ENCODE measurements at regions not wholly inside any gene's neighbourhood (a gene's known extent, or its start where the extent isn't known, plus 50 kb on each side); places are given as distances from the start of the nearest gene placed in this dataset.

GRCh38 chr6:167668019-167668753, 158.5 kb upstream of the AFDN start (continued):
- peak; percentile 81 for TF ChIP-seq UBTF (CRISPR knock-in tag; IDR thresholded peaks at IDR 0.05)
- TF ChIP-seq ZNF761 (CRISPR knock-in tag; conservative IDR thresholded peaks at IDR 0.05), result peak; percentile 97
- no peak for TF ChIP-seq SP2 (CRISPR knock-in tag; IDR thresholded peaks at IDR 0.05)
- TF ChIP-seq ZNF33B (CRISPR knock-in tag; IDR thresholded peaks at IDR 0.05), result peak; percentile 68; the same call in 1 of the 2 replicates
- peak; percentile 90 for TF ChIP-seq ZBTB38 (CRISPR knock-in tag; IDR thresholded peaks at IDR 0.05)
- TF ChIP-seq ZBTB43 (CRISPR knock-in tag; conservative IDR thresholded peaks at IDR 0.05), result peak; percentile 91
- no peak for TF ChIP-seq IRF1 (CRISPR knock-in tag; IDR thresholded peaks at IDR 0.05; ENCODE audit: low read depth)
- no peak for TF ChIP-seq NBN (conservative IDR thresholded peaks at IDR 0.05)
- peak; percentile 45 for TF ChIP-seq MAFF (IDR thresholded peaks at IDR 0.05; ENCODE audit: low read depth, low read length)
- TF ChIP-seq TOE1 (CRISPR knock-in tag; IDR thresholded peaks at IDR 0.05), result no peak
- peak; percentile 95 for TF ChIP-seq ZKSCAN8 (CRISPR knock-in tag; IDR thresholded peaks at IDR 0.05; ENCODE audit: borderline replicate concordance)
- TF ChIP-seq GABPA (IDR thresholded peaks at IDR 0.05; ENCODE audit: low read depth, low read length), result no peak
- TF ChIP-seq GABPA (CRISPR knock-in tag; IDR thresholded peaks at IDR 0.05; ENCODE audit: low read depth), result no peak
- no peak; the same call in 1 of the 2 replicates for TF ChIP-seq TP53 (CRISPR knock-in tag; conservative IDR thresholded peaks at IDR 0.05)
- TF ChIP-seq PRMT3 (CRISPR knock-in tag; IDR thresholded peaks at IDR 0.05; ENCODE audit: borderline replicate concordance, low read depth), result peak; percentile 87; the same call in 1 of the 2 replicates
- TF ChIP-seq ZBED4 (CRISPR knock-in tag; IDR thresholded peaks at IDR 0.05; ENCODE audit: borderline replicate concordance), result peak; percentile 74; the same call in 1 of the 2 replicates
- TF ChIP-seq ZNF557 (CRISPR knock-in tag; IDR thresholded peaks at IDR 0.05), result 0 out of 2 replicates have a peak, but pooled peaks have one; percentile 27
- TF ChIP-seq HBP1 (CRISPR knock-in tag; IDR thresholded peaks at IDR 0.05; ENCODE audit: low read depth), result peak; percentile 99
- no peak; the same call in 1 of the 2 replicates for TF ChIP-seq ZNF460 (CRISPR knock-in tag; IDR thresholded peaks at IDR 0.05; ENCODE audit: borderline replicate concordance)
- TF ChIP-seq ZNF546 (CRISPR knock-in tag; conservative IDR thresholded peaks at IDR 0.05), result peak; percentile 92
- TF ChIP-seq ARNT2 (CRISPR knock-in tag; IDR thresholded peaks at IDR 0.05; ENCODE audit: low read depth), result peak; percentile 94
